Activated CD8-positive, alpha-beta memory T cell treated with anti-CD3 and anti-CD28 coated beads, Interleukin-2, amount 50 U/mL, for 1 hour (primary cell): ENCODE measurements at regions not wholly inside any gene's neighbourhood (a gene's known extent, or its start where the extent isn't known, plus 50 kb on each side); places are given as distances from the start of the nearest gene placed in this dataset.

Experiments used
- DNase-seq: peaks from one replicate; pipeline ENCODE4 v3.0.0-alpha.2; 2020; ENCODE audit errors: extremely low read depth

- DNase-seq: no peak
These were observed 391.5 kb upstream of the DAB2 start for GRCh38 chr5:39816156-39816845.

- no peak for DNase-seq
These were observed 390.9 kb upstream of the DAB2 start for GRCh38 chr5:39815711-39816110.

- no peak for DNase-seq
These were observed 386.6 kb upstream of the DAB2 start for GRCh38 chr5:39811381-39811780.

- no peak for DNase-seq
These were observed 383.9 kb upstream of the DAB2 start for GRCh38 chr5:39808656-39809055.

GRCh38 chr5:39801306-39801705 is 376.5 kb upstream of the DAB2 start:
- no peak for DNase-seq

GRCh38 chr5:39800042-39800601 is 375.3 kb upstream of the DAB2 start:
- DNase-seq: no peak

GRCh38 chr5:39799242-39799641 is 374.5 kb upstream of the DAB2 start:
- no peak for DNase-seq

- DNase-seq: no peak
These were observed 369.9 kb upstream of the DAB2 start for GRCh38 chr5:39794513-39795210.

GRCh38 chr5:39785410-39785809 is 360.6 kb upstream of the DAB2 start:
- DNase-seq: no peak

GRCh38 chr5:39783756-39784421 is 359.1 kb upstream of the DAB2 start:
- DNase-seq: no peak

- DNase-seq: no peak
These were observed 355.6 kb upstream of the DAB2 start for GRCh38 chr5:39780347-39780746.

GRCh38 chr5:39779831-39780230 is 355.1 kb upstream of the DAB2 start:
- DNase-seq: no peak

GRCh38 chr5:39775797-39776365 is 351.1 kb upstream of the DAB2 start:
- DNase-seq: no peak

- no peak for DNase-seq
These were observed 350.5 kb upstream of the DAB2 start for GRCh38 chr5:39775086-39775796.

GRCh38 chr5:39774605-39775004 is 349.8 kb upstream of the DAB2 start:
- DNase-seq: no peak

- no peak for DNase-seq
These were observed 347.5 kb upstream of the DAB2 start for GRCh38 chr5:39772307-39772706.

- no peak for DNase-seq
These were observed 343.1 kb upstream of the DAB2 start for GRCh38 chr5:39767916-39768315.

- DNase-seq: no peak
These were observed 340.6 kb upstream of the DAB2 start for GRCh38 chr5:39765366-39765765.

GRCh38 chr5:39762761-39763160 is 338.0 kb upstream of the DAB2 start:
- no peak for DNase-seq

GRCh38 chr5:39761199-39761950 is 336.6 kb upstream of the DAB2 start:
- DNase-seq: no peak
